ENCODE measurements at regions not wholly inside any gene's neighbourhood (a gene's known extent, or its start where the extent isn't known, plus 50 kb on each side); places are given as distances from the start of the nearest gene placed in this dataset.
A peak's percentile ranks its signal among the peaks of the same experiment; 100 is the strongest.

DNA sequence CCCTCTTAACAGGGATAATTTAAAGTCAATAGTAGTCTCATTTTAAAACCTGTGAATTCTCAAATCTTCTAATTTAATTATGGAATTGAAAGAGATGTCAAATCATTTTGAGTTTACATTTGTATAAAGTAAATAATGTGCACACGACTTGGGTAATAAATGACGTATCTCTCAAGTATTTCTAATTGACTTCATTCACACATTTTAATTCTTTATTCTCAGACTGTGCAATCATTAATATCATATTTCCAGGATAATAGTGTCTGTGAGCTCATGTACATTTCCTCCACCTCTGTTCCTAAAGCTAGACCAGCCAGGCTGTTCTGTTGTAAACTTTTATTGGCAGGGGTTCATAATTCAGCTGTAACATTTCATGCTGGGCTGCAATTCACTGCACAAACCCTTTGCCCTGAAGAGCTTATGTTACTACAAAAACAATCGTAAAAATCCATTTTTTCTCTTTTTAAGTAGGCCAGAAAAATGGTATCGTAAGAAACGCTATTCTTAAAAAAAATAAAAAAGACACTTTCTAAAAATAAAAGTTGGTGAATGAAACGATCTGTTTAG lies 1103.1 kb upstream of the TENM3 start:
- DNase-seq (ENCODE audit: low read depth), result no peak
- TF ChIP-seq CTCF (conservative IDR thresholded peaks at IDR 0.05; ENCODE audit: low read depth, low read length), result no peak
- H3K4me3 ChIP-seq (ENCODE audit: low read length), result no peak overlapping the region

- peak; percentile 83 for TF ChIP-seq CTCF (conservative IDR thresholded peaks at IDR 0.05; ENCODE audit: low read depth, low read length)
- H3K4me3 ChIP-seq (ENCODE audit: low read length), result no peak overlapping the region
- DNase-seq (ENCODE audit: low read depth), result peak; percentile 28
These were observed 1099.8 kb upstream of the TENM3 start for GRCh38 chr4:181143250-181143854.

DNA sequence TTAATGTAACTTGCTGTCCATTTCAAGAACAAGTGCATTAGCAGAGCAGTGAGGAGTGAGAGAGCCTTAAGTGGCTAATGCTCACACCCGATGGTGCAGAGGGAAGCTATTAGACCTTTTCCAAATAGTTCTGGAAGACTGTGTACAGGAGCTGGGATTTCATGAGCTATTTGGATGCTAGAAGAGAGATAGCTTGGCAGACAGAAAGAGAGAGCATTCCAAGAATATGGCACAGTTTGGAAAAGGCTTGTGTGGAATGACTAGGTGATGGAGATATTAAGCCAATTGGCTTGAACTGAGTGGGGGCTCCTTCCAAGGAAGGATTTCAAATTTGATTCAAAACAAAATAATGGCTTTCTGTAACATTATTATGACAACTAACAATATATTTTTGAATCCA lies 1097.2 kb upstream of the TENM3 start:
- no peak for TF ChIP-seq CTCF (conservative IDR thresholded peaks at IDR 0.05; ENCODE audit: low read depth, low read length)
- H3K4me3 ChIP-seq (ENCODE audit: low read length), result no peak overlapping the region
- no peak for DNase-seq (ENCODE audit: low read depth)

- DNase-seq (ENCODE audit: low read depth), result no peak
- H3K4me3 ChIP-seq (ENCODE audit: low read length), result no peak overlapping the region
- TF ChIP-seq CTCF (conservative IDR thresholded peaks at IDR 0.05; ENCODE audit: low read depth, low read length), result no peak
These were observed 1095.7 kb upstream of the TENM3 start for GRCh38 chr4:181147416-181147951.

DNA sequence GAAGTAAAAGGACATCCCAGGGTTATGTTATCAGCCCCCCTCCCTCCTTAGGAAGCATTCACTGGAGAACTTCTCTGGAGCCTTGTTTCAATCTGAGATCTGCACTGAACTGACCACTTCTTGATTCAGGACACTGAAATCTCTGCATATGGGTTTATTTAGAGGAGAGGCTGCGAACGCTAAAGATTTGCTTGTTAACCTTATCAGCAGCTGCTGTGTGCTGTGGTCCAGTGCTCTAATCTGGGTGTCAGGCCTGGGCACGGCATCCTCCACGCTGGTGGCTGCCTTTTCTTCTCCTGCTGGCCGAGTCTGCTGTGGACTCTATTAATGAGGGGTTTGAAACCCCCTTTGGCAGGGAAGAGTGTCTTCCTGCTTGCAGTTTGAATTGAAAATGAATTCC lies 1094.7 kb upstream of the TENM3 start:
- H3K4me3 ChIP-seq (ENCODE audit: low read length), result no peak overlapping the region
- no peak for DNase-seq (ENCODE audit: low read depth)
- TF ChIP-seq CTCF (conservative IDR thresholded peaks at IDR 0.05; ENCODE audit: low read depth, low read length), result no peak

DNA sequence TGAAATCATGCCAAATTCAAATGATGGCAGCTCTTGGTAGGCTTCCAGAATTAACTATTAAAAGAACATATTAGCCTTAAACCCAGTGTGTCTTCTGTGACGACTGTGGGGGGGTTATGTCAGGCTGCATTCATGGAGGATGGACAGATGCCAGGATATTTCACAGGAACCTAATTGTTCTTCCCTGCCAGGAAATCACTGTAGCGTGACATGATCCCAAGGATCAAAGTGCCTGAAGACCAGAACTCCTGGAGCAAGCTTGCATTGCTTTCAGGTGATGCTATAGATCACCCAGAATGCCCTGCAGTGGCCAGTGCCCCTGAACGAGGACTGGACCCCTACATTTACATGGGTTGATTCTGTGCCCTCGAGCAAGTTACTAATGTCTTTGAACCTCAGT lies 1093.0 kb upstream of the TENM3 start:
- H3K4me3 ChIP-seq (ENCODE audit: low read length), result no peak overlapping the region
- TF ChIP-seq CTCF (conservative IDR thresholded peaks at IDR 0.05; ENCODE audit: low read depth, low read length), result no peak
- DNase-seq (ENCODE audit: low read depth), result peak; percentile 81

DNA sequence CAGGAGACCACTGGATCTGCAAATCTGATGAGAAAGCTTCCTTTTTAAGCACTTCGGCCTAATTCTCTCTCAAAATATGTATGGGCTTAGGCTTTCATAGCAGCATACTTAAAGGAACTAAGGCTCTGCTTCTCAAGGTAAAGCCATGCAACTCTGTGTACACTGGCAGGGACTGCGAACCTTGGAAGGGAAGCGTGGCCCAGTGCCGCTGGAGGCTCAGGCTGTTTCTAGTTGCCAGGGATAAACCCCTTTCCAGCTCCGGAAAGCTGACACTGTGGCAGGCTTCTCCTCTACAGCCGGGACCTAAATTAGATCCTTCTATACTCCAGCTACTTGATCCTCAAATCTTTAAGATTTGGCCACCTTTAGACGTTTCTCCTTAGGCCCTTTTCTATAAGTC lies 1091.3 kb upstream of the TENM3 start:
- no peak for DNase-seq (ENCODE audit: low read depth)
- H3K4me3 ChIP-seq (ENCODE audit: low read length), result no peak overlapping the region
- no peak for TF ChIP-seq CTCF (conservative IDR thresholded peaks at IDR 0.05; ENCODE audit: low read depth, low read length)

All from retinal pigment epithelial cell (primary cell).